Glutamatergic neuron (in vitro differentiated cells): ENCODE measurements at regions not wholly inside any gene's neighbourhood (a gene's known extent, or its start where the extent isn't known, plus 50 kb on each side); places are given as distances from the start of the nearest gene placed in this dataset.
A peak's percentile ranks its signal among the peaks of the same experiment; 100 is the strongest.

Experiments used
- DNase-seq: peaks from one replicate; pipeline ENCODE4 v3.0.0; 2022
- H3K27ac Mint-ChIP-seq: one replicate; pipeline ENCODE4 v1.8.0; 2020; ENCODE audit warnings: mild to moderate bottlenecking, mixed read lengths, inconsistent platforms; ENCODE audit not compliant: unreplicated experiment
- H3K27me3 Mint-ChIP-seq: one replicate; pipeline ENCODE4 v1.8.0; 2020; ENCODE audit warnings: mild to moderate bottlenecking, moderate library complexity, mixed read lengths, inconsistent platforms; ENCODE audit not compliant: unreplicated experiment
- H3K36me3 Mint-ChIP-seq: one replicate; pipeline ENCODE4 v1.8.0; 2020; ENCODE audit warnings: mild to moderate bottlenecking, mixed read lengths, inconsistent platforms; ENCODE audit not compliant: unreplicated experiment
- H3K4me1 Mint-ChIP-seq: one replicate; pipeline ENCODE4 v1.8.0; 2020; ENCODE audit warnings: mild to moderate bottlenecking, low read depth, mixed read lengths, inconsistent platforms; ENCODE audit not compliant: unreplicated experiment
- H3K4me3 Mint-ChIP-seq: one replicate; pipeline ENCODE4 v1.8.0; 2020; ENCODE audit warnings: mild to moderate bottlenecking, mixed read lengths, inconsistent platforms; ENCODE audit not compliant: unreplicated experiment
- H3K9me3 Mint-ChIP-seq: one replicate; pipeline ENCODE4 v1.8.0; 2020; ENCODE audit warnings: mild to moderate bottlenecking, moderate library complexity, mixed read lengths, inconsistent platforms; ENCODE audit not compliant: unreplicated experiment
- CTCF ChIP-seq: fragments of 200-600 bp; sonication (generic); IDR thresholded peaks from one replicate; pipeline ENCODE4 v1.5.0; 2021; ENCODE audit not compliant: partially characterized antibody, unreplicated experiment

DNA sequence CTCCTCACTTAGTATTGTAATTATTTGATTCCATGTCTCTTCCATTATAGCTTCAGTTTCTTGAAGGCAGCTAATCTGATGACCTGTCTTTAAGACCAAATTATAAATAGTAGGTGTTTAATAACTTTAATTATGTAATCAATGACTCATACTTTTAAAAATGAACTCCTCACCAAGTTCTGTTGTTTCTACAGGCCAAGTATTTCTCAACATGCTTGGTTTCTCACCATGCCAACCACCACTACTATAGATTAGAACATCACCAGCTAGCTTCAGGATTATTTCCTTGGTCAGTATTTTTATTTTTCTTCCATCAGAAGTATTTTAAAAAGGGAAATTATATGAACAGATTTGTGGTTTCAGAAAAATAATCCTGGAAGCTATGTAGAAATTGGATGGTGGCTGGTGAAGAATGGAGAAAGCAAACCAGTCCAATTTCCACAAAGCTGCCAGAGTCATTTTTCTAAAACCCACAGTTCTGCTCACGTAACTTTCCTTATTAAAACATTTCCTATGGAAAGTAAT lies 237.7 kb upstream of the DACH1 start:
- no peaks in the 10 kb centered on the region for H3K36me3 Mint-ChIP-seq
- no peak overlapping the region for H3K27ac Mint-ChIP-seq
- TF ChIP-seq CTCF, result no peak
- no peaks in the 10 kb centered on the region for H3K4me1 Mint-ChIP-seq
- H3K4me3 Mint-ChIP-seq, result no peak overlapping the region
- no peak for DNase-seq
- H3K27me3 Mint-ChIP-seq, result peaks cover 1% of the 10 kb centered on the region
- H3K9me3 Mint-ChIP-seq, result peaks cover 4% of the 10 kb centered on the region

DNA sequence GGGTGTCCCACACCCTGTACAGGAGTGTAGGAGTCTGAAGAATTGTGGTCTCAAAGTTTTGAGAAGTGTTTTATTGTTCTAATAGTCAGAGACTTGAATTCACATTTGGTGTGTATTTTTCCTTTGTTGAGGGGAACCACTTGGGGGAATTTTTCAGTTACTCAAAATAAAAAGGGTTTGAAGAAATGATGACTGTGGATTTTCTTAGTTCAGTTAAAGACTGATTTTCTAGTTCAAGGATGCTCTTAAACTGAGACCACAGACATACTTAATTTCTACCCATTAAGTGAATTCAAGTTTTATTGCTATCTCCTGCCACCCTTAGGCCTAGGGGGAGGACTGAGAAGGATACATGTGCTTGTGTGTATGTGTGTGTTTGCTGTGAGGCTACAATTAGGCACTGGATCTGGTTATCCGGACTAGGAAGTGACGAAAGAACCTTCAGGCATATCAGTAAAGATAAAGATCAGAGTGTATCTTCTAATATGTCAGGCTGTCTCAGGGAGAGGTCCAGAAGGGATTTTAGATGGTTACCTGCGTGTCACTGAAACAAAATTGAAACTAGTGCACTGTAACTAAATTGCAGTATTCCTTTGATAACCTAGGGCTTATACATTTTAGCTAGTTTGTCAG lies 234.9 kb upstream of the DACH1 start:
- H3K4me1 Mint-ChIP-seq, result no peaks in the 10 kb centered on the region
- TF ChIP-seq CTCF, result no peak
- H3K36me3 Mint-ChIP-seq, result no peaks in the 10 kb centered on the region
- H3K4me3 Mint-ChIP-seq, result no peak overlapping the region
- DNase-seq, result no peak
- no peak overlapping the region for H3K27ac Mint-ChIP-seq
- peaks cover 2% of the 10 kb centered on the region for H3K9me3 Mint-ChIP-seq
- peaks cover 1% of the 10 kb centered on the region for H3K27me3 Mint-ChIP-seq

DNA sequence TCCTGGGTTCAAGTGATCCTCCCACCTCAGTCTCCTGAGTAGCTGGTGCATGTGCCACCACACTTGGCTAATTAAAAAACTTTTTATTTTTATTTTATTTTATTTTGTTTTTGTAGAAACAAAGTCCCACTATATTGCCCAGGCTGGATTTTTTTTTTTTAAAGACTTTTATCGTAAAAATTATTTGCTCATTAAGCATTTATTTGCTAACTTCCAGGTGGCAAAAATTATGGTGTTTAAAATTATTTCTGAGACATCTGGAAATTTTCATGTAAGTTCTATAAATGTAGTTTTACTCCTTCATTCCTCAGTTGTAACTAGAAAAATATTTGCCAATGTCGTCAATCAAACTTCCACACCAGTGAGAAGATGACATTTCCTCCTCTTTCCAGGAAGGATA lies 233.3 kb upstream of the DACH1 start:
- no peaks in the 10 kb centered on the region for H3K9me3 Mint-ChIP-seq
- H3K36me3 Mint-ChIP-seq, result no peaks in the 10 kb centered on the region
- TF ChIP-seq CTCF, result no peak
- no peak overlapping the region for H3K27ac Mint-ChIP-seq
- no peak for DNase-seq
- H3K4me3 Mint-ChIP-seq, result no peak overlapping the region
- H3K4me1 Mint-ChIP-seq, result no peaks in the 10 kb centered on the region
- H3K27me3 Mint-ChIP-seq, result peaks cover 1% of the 10 kb centered on the region

- DNase-seq, result no peak
- Mint-ChIP-seq H3K27me3 (peaks cover 1% of the 10 kb centered on the region), H3K27ac (no peak overlapping the region), H3K36me3 (no peaks in the 10 kb centered on the region), H3K4me1 (peaks cover 2% of the 10 kb centered on the region), H3K9me3 (no peaks in the 10 kb centered on the region), H3K4me3 (no peak overlapping the region)
- TF ChIP-seq CTCF, result no peak
Measured at GRCh38 chr13:72097568-72097967, 230.6 kb upstream of the DACH1 start.

DNA sequence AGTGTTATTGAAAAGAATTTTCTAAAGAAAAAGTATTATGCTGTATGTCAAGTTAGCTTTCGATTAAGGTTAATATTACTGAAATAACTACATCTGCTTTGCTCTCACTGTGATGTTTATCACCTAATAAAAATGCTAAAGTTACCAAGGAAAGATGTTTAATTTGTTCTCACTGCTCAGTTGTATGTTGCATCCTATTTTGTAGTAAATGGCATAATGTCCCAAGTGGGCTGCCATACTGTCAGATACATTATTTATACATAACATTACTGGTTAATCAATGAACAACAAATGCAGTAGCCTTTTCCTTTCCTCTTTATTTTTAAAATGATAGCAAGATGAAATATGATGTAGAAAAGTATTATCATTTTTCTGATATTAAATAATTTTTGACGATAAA lies 226.3 kb upstream of the DACH1 start:
- no peak for DNase-seq
- H3K4me3 Mint-ChIP-seq, result no peak overlapping the region
- peak overlapping the region; percentile 35 for H3K27ac Mint-ChIP-seq
- H3K9me3 Mint-ChIP-seq, result peaks cover 5% of the 10 kb centered on the region
- H3K4me1 Mint-ChIP-seq, result peaks cover 3% of the 10 kb centered on the region
- no peaks in the 10 kb centered on the region for H3K27me3 Mint-ChIP-seq
- no peak for TF ChIP-seq CTCF
- no peaks in the 10 kb centered on the region for H3K36me3 Mint-ChIP-seq
